GM12872 (cell line): ENCODE measurements at regions not wholly inside any gene's neighbourhood (a gene's known extent, or its start where the extent isn't known, plus 50 kb on each side); places are given as distances from the start of the nearest gene placed in this dataset.

Experiments
- TF ChIP-seq, protein P1 (sequence below): IDR thresholded peaks from 3 replicates; pipeline ENCODE4 v1.5.1; 2011; ENCODE audit warnings: low read depth, mild to moderate bottlenecking, low read length, moderate library complexity; ENCODE audit not compliant: insufficient read depth

DNA sequence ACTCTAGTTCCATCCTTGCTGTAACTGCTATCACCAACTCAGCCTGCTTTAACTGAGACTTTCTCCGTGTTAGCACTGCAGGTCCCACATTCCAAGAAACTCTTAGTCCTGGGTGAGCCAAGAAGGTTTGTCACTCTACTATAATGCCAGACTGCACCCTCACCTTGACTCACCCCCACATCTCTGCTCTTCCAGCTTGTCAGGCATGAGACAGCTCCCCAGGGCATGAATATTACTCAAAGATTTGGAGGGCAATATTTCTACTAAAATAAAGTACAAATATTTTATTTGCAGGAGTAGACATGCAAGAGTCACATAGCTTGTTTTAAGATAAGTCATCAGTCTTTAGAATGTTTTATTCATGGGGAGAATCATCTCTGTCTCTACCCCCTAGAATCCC, 110.2 kb downstream of the MATN1 start:
- TF ChIP-seq, protein P1, sequence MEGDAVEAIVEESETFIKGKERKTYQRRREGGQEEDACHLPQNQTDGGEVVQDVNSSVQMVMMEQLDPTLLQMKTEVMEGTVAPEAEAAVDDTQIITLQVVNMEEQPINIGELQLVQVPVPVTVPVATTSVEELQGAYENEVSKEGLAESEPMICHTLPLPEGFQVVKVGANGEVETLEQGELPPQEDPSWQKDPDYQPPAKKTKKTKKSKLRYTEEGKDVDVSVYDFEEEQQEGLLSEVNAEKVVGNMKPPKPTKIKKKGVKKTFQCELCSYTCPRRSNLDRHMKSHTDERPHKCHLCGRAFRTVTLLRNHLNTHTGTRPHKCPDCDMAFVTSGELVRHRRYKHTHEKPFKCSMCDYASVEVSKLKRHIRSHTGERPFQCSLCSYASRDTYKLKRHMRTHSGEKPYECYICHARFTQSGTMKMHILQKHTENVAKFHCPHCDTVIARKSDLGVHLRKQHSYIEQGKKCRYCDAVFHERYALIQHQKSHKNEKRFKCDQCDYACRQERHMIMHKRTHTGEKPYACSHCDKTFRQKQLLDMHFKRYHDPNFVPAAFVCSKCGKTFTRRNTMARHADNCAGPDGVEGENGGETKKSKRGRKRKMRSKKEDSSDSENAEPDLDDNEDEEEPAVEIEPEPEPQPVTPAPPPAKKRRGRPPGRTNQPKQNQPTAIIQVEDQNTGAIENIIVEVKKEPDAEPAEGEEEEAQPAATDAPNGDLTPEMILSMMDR, result no peak

DNA sequence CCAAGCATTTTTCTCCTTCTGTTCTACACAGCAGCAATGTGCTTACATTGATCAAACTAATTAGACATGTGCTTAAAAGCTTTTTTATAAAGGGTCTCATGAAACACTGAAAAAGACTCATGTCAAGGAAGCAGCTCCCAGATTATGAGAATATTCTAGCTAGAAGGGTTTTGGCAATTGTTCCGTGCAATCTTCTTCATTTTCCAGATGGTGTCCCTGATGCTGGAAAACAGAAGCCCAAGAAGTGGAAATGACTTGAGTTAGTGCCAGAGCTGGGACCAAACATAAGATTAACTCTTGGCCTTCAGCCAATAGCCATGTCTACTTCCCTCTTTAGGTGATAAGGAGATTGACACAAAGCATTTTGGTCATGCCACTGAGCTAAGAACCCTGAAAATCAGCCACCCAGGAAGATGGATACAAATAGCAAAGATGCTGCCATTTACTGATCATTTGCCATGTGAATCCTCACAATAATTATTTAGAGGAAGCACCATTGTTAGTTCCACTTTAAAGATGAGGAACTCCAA, 110.8 kb downstream of the MATN1 start:
- TF ChIP-seq, protein P1, result no peak

DNA sequence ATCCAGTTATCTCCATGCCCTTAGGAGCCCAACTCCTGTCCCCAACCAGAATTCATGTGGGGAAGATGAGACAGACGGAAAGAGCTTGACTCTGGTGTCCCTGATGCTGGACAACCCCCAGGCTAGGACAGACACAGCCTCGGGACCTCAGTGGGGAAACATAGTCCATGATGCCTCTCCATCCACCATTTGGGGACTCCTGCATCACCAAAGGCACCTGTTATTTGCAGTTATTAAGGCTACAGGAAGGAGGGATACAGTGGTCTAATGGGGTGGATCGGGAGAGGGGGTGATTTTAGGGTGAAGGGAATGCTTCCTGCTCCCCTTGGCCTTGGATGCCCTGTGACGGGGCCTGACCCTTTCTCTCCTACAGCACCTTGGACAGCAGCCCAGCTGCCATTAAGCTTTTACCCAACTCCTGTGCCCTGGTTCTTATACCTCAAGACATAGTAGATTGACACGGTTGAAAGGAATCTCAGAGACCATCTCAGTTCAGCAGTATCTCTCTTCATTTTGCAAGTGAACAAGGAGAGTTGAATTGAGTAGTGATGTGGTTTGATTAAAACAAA, 111.6 kb downstream of the MATN1 start:
- TF ChIP-seq, protein P1, result no peak

DNA sequence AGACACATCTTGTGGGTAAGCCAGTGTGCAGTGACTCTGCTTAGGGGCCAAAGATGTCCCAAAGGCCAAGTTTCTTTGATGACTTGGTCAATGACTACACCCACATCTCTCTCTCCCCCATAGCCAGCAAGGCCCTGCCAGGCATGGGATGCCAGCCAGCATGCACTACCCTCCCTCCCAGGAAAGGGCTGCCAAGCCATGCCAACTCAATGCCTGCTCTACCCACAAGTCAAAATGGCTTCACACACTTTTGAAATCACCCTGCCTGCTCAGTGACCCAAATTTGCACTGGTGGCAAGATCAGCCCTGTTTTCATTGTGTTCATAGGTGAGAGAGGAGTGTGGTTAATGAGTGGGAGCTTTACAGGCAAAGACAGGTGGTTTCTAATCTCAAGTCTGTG, 112.5 kb downstream of the MATN1 start:
- TF ChIP-seq, protein P1, result no peak

DNA sequence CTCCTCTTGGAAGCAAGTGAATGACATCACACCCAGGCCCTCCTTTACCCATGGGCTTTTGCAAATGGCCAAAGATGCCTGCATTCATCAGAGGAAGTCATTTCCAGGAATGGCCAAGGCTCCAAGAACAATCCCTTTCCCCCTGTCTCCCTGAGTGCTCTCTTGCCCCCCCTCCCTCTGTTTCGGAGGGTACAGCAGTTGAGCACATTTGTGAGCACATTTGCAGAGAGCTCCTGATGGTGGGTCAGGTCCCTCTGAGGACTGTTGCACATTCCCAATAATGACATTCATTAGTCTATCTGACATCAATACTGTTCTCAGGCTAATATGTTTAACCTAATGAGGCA, 113.4 kb downstream of the MATN1 start:
- TF ChIP-seq, protein P1, result no peak

DNA sequence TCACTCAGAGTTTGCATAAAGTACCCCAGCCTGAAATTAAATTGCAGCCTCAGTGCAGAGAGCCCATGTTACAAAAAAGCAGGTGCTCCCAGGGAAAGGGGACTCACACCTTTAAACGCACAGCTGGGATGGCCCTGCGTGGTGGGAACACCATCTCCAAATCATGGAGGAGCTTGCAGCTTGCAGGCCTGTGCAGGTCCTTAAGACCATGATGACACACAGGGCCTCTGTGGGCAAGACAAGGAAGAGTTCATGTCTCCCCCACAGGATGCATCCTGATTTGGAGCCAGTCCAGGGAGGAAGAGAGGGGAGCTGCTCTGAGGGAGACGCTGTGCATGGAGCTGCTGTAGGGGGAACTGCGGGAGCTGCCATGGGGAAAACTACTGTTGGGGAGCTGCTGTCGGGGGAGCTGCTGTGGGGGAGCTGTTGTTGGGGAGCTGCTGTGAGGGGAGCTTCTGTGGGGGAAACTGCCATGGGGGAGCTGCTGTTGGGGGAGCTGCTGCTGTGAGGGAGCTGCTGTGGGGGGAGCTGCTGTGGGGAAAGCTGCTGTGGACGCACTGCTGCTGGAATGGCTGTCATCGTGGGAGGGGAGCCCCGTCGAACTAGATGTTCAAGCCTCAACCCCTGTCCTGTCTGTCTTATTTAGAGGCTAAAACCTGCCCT, 113.9 kb downstream of the MATN1 start:
- TF ChIP-seq, protein P1, result no peak

DNA sequence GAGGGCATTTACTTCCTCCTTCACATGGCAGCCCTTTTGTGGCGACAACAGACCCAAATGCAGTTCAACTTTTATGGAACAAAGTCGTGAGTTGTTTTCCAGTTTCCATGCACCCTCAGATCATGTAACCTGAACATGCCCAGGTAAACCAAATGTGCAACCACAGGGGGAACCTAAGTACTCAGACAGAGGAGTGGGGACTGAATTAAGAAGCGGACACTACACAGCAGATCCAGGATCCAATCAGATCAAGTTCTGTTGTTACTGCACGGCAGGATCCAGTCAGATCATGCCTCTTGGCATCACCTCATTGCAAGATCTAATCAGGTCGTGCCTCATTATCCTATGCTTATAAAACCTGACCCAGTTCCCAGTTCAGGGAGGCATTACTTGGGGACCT, 115.7 kb downstream of the MATN1 start:
- TF ChIP-seq, protein P1, result no peak
